GM15510 (cell line): ENCODE measurements at regions not wholly inside any gene's neighbourhood (a gene's known extent, or its start where the extent isn't known, plus 50 kb on each side); places are given as distances from the start of the nearest gene placed in this dataset.

Experiments
- POLR2A ChIP-seq: IDR thresholded peaks from 3 replicates; pipeline ENCODE4 v1.6.1; 2011; ENCODE audit warnings: borderline replicate concordance; ENCODE audit not compliant: insufficient read length; ENCODE audit errors: extremely low read depth

GRCh38 chr3:194872669-194872977 lies 186.9 kb downstream of the FAM43A start:
- TF ChIP-seq POLR2A, result no peak

- no peak for TF ChIP-seq POLR2A
These were observed 188.5 kb downstream of the FAM43A start for GRCh38 chr3:194874206-194874605.

- TF ChIP-seq POLR2A, result no peak
These were observed 189.1 kb downstream of the FAM43A start for GRCh38 chr3:194874783-194875182.

- TF ChIP-seq POLR2A, result no peak
These were observed 190.1 kb downstream of the FAM43A start for GRCh38 chr3:194875581-194876402.

- no peak for TF ChIP-seq POLR2A
These were observed 190.9 kb downstream of the FAM43A start for GRCh38 chr3:194876403-194877095.

- no peak for TF ChIP-seq POLR2A
These were observed 191.8 kb downstream of the FAM43A start for GRCh38 chr3:194877291-194878119.

GRCh38 chr3:194879126-194879877 lies 193.6 kb downstream of the FAM43A start:
- no peak for TF ChIP-seq POLR2A

- TF ChIP-seq POLR2A, result no peak
These were observed 194.6 kb downstream of the FAM43A start for GRCh38 chr3:194879991-194880939.

GRCh38 chr3:194880940-194881925 lies 195.6 kb downstream of the FAM43A start:
- no peak for TF ChIP-seq POLR2A

- TF ChIP-seq POLR2A, result no peak
These were observed 199.1 kb downstream of the FAM43A start for GRCh38 chr3:194884649-194885315.

GRCh38 chr3:194885766-194886165 lies 200.1 kb downstream of the FAM43A start:
- no peak for TF ChIP-seq POLR2A

- no peak for TF ChIP-seq POLR2A
These were observed 201.2 kb downstream of the FAM43A start for GRCh38 chr3:194886836-194887235.
